ENCODE measurements at regions not wholly inside any gene's neighbourhood (a gene's known extent, or its start where the extent isn't known, plus 50 kb on each side); places are given as distances from the start of the nearest gene placed in this dataset.

DNA sequence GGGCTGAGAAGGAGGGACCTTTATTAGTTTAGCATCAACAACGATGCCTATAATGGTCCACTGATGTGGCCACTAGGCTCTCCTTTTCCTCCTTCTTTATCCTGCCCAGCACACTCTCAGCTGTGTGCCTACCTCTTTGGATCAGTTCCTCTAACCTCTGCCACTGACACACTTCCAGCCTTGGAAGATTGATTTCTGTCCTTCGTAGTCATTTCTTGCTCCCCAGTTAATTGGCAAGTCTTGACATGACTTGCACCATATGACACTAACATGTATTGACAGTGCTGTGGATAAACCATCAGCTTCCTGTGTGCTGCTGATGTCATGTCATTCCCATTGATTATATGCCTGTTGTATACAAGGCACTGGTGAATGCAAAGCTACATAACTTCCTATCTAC, 90.2 kb upstream of the PLEKHG7 start:
- TF ChIP-seq POLR2A (IDR thresholded peaks at IDR 0.05) = no peak
- TF ChIP-seq, protein P1, sequence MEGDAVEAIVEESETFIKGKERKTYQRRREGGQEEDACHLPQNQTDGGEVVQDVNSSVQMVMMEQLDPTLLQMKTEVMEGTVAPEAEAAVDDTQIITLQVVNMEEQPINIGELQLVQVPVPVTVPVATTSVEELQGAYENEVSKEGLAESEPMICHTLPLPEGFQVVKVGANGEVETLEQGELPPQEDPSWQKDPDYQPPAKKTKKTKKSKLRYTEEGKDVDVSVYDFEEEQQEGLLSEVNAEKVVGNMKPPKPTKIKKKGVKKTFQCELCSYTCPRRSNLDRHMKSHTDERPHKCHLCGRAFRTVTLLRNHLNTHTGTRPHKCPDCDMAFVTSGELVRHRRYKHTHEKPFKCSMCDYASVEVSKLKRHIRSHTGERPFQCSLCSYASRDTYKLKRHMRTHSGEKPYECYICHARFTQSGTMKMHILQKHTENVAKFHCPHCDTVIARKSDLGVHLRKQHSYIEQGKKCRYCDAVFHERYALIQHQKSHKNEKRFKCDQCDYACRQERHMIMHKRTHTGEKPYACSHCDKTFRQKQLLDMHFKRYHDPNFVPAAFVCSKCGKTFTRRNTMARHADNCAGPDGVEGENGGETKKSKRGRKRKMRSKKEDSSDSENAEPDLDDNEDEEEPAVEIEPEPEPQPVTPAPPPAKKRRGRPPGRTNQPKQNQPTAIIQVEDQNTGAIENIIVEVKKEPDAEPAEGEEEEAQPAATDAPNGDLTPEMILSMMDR (IDR thresholded peaks at IDR 0.05) = no peak

Measured in heart left ventricle (tissue), 13 donors.